Adipocyte (in vitro differentiated cells): ENCODE measurements at regions not wholly inside any gene's neighbourhood (a gene's known extent, or its start where the extent isn't known, plus 50 kb on each side); places are given as distances from the start of the nearest gene placed in this dataset.
"Not testable (repeated sequence)": the region's sequence is repeated elsewhere in the genome, so short reads cannot be mapped to it uniquely, and the experiment has no call there.

Experiments
- DNase-seq: peaks from one replicate; pipeline ENCODE4 v3.0.0-alpha.2; 2015; ENCODE audit warnings: low read depth
- H3K27me3 ChIP-seq: replicated peaks from 2 replicates; pipeline ENCODE4 v1.7.0; 2013; ENCODE audit warnings: mild to moderate bottlenecking, low read length, moderate library complexity; ENCODE audit not compliant: control insufficient read depth, insufficient read depth
- H3K36me3 ChIP-seq: 2 replicates; pipeline ENCODE4 v1.7.0; 2013; ENCODE audit warnings: low read length, mild to moderate bottlenecking, moderate library complexity; ENCODE audit not compliant: control insufficient read depth, insufficient read depth, severe bottlenecking
- H3K4me1 ChIP-seq: 2 replicates; pipeline ENCODE4 v1.7.0; 2013; ENCODE audit warnings: mild to moderate bottlenecking, low read length, moderate library complexity; ENCODE audit not compliant: control insufficient read depth, insufficient read depth
- H3K4me3 ChIP-seq: 2 replicates; pipeline ENCODE4 v1.7.0; 2013; ENCODE audit warnings: mild to moderate bottlenecking, low read length, moderate library complexity
- H3K9ac ChIP-seq: 2 replicates; pipeline ENCODE4 v1.7.0; 2013; ENCODE audit warnings: mild to moderate bottlenecking, low read length, moderate library complexity
- H3K9me3 ChIP-seq: 2 replicates; pipeline ENCODE4 v1.7.0; 2013; ENCODE audit warnings: mild to moderate bottlenecking, low read length, moderate library complexity; ENCODE audit not compliant: control insufficient read depth

- H3K36me3 ChIP-seq, result no peaks in the 10 kb centered on the region
- DNase-seq, result no peak
- H3K9ac ChIP-seq, result no peak overlapping the region
These were observed 421.6 kb downstream of the BCKDHB start for GRCh38 chr6:80528115-80528514.

GRCh38 chr6:80527552-80528052 is 421.1 kb downstream of the BCKDHB start:
- no peak for DNase-seq
- peaks cover 27% of the 10 kb centered on the region for H3K4me1 ChIP-seq
- no peaks in the 10 kb centered on the region for H3K9me3 ChIP-seq
- H3K27me3 ChIP-seq, result no peaks in the 10 kb centered on the region
- no peak overlapping the region for H3K4me3 ChIP-seq
- H3K9ac ChIP-seq, result no peak overlapping the region
- no peaks in the 10 kb centered on the region for H3K36me3 ChIP-seq

More at GRCh38 chr6:80528115-80528514, 421.6 kb downstream of the BCKDHB start:
- Histone ChIP-seq H3K4me1 (peaks cover 22% of the 10 kb centered on the region), H3K4me3 (no peak overlapping the region), H3K27me3 (no peaks in the 10 kb centered on the region), H3K9me3 (no peaks in the 10 kb centered on the region)

- Histone ChIP-seq H3K9me3 (no peaks in the 10 kb centered on the region), H3K4me1 (peaks cover 27% of the 10 kb centered on the region), H3K4me3 (no peak overlapping the region), H3K9ac (no peak overlapping the region), H3K27me3 (no peaks in the 10 kb centered on the region), H3K36me3 (no peaks in the 10 kb centered on the region)
- DNase-seq, result peak; percentile 60
These were observed 417.1 kb downstream of the BCKDHB start for GRCh38 chr6:80523531-80523997.

- Histone ChIP-seq H3K4me1 (peaks cover 27% of the 10 kb centered on the region), H3K27me3 (no peaks in the 10 kb centered on the region), H3K9me3 (no peaks in the 10 kb centered on the region), H3K4me3 (peak overlapping the region; percentile 21), H3K36me3 (no peaks in the 10 kb centered on the region), H3K9ac (no peak overlapping the region)
- no peak for DNase-seq
These were observed 416.5 kb downstream of the BCKDHB start for GRCh38 chr6:80523010-80523409.

GRCh38 chr6:80522576-80522975 is 416.1 kb downstream of the BCKDHB start:
- Histone ChIP-seq H3K4me3 (peak overlapping the region; percentile 21), H3K9ac (no peak overlapping the region), H3K9me3 (no peaks in the 10 kb centered on the region), H3K4me1 (peaks cover 27% of the 10 kb centered on the region), H3K36me3 (no peaks in the 10 kb centered on the region), H3K27me3 (no peaks in the 10 kb centered on the region)
- no peak for DNase-seq

- Histone ChIP-seq H3K27me3 (no peaks in the 10 kb centered on the region), H3K4me1 (peaks cover 27% of the 10 kb centered on the region), H3K9ac (no peak overlapping the region), H3K9me3 (no peaks in the 10 kb centered on the region), H3K4me3 (peak overlapping the region; percentile 11), H3K36me3 (no peaks in the 10 kb centered on the region)
- DNase-seq, result peak; percentile 66
These were observed 413.5 kb downstream of the BCKDHB start for GRCh38 chr6:80519811-80520594.

GRCh38 chr6:80517525-80517924 is 411.1 kb downstream of the BCKDHB start:
- no peak for DNase-seq
- Histone ChIP-seq H3K4me1 (peaks cover 11% of the 10 kb centered on the region), H3K27me3 (no peaks in the 10 kb centered on the region), H3K4me3 (no peak overlapping the region), H3K9me3 (no peaks in the 10 kb centered on the region), H3K9ac (no peak overlapping the region), H3K36me3 (no peaks in the 10 kb centered on the region)

- not testable (repeated sequence) for H3K36me3 ChIP-seq, H3K4me3 ChIP-seq, H3K9ac ChIP-seq, H3K27me3 ChIP-seq, H3K9me3 ChIP-seq, DNase-seq, H3K4me1 ChIP-seq
These were observed 404.1 kb downstream of the BCKDHB start for GRCh38 chr6:80510521-80510920.

GRCh38 chr6:80508885-80509630 is 402.6 kb downstream of the BCKDHB start:
- no peak overlapping the region for H3K4me3 ChIP-seq
- no peaks in the 10 kb centered on the region for H3K36me3 ChIP-seq
- H3K27me3 ChIP-seq, result no peaks in the 10 kb centered on the region
- no peak overlapping the region for H3K9ac ChIP-seq
- H3K4me1 ChIP-seq, result peaks cover 7% of the 10 kb centered on the region
- peak; percentile 62 for DNase-seq
- H3K9me3 ChIP-seq, result no peaks in the 10 kb centered on the region

GRCh38 chr6:80504882-80505281 is 398.4 kb downstream of the BCKDHB start:
- Histone ChIP-seq H3K9ac (no peak overlapping the region), H3K9me3 (no peaks in the 10 kb centered on the region), H3K4me3 (no peak overlapping the region), H3K27me3 (no peaks in the 10 kb centered on the region), H3K36me3 (no peaks in the 10 kb centered on the region), H3K4me1 (peaks cover 11% of the 10 kb centered on the region)
- DNase-seq, result no peak

GRCh38 chr6:80503660-80504059 is 397.2 kb downstream of the BCKDHB start:
- Histone ChIP-seq H3K27me3 (no peaks in the 10 kb centered on the region), H3K4me3 (no peak overlapping the region), H3K4me1 (peaks cover 4% of the 10 kb centered on the region), H3K9me3 (no peaks in the 10 kb centered on the region), H3K36me3 (no peaks in the 10 kb centered on the region), H3K9ac (no peak overlapping the region)
- no peak for DNase-seq
